Spleen (tissue), 11 donors: ENCODE measurements at regions not wholly inside any gene's neighbourhood (a gene's known extent, or its start where the extent isn't known, plus 50 kb on each side); places are given as distances from the start of the nearest gene placed in this dataset.

Experiments used
- DNase-seq: peaks from one replicate; pipeline ENCODE4 v3.0.0-alpha.2; 2020
- H3K27ac ChIP-seq, 8 donors: fragments of 200-600 bp; sonication (generic) in 7 of 8; 1 replicate in 4 of 8; 2 replicates in 4 of 8; pipeline versions ENCODE4 v1.5.0 to v1.8.0; 2016 to 2021; ENCODE audit warnings: inconsistent platforms in 4 of 8, mild to moderate bottlenecking in 4 of 8, moderate library complexity in 1 of 8
- H3K27me3 ChIP-seq, 7 donors: fragments of 200-600 bp; sonication (generic) in 6 of 7; replicated peaks in 1 of 7; 1 replicate in 4 of 7; 2 replicates in 3 of 7; pipeline versions ENCODE4 v1.5.0 to v1.8.0; 2016 to 2021; ENCODE audit warnings: inconsistent platforms in 3 of 7, mild to moderate bottlenecking in 1 of 7
- H3K36me3 ChIP-seq, 6 donors: fragments of 200-600 bp; sonication (generic) in 5 of 6; 1 replicate in 4 of 6; 2 replicates in 2 of 6; pipeline versions ENCODE4 v1.5.0 to v1.8.0; 2016 to 2021; ENCODE audit warnings: inconsistent platforms in 2 of 6
- H3K4me1 ChIP-seq, 6 donors: fragments of 200-600 bp; sonication (generic) in 5 of 6; 1 replicate in 3 of 6; 2 replicates in 3 of 6; pipeline versions ENCODE4 v1.5.0 to v1.8.0; 2016 to 2021; ENCODE audit warnings: inconsistent platforms in 3 of 6
- H3K4me3 ChIP-seq, 8 donors: fragments of 200-600 bp; sonication (generic) in 7 of 8; 1 replicate in 4 of 8; 2 replicates in 4 of 8; pipeline versions ENCODE4 v1.5.0 to v1.8.0; 2016 to 2021; ENCODE audit warnings: inconsistent platforms in 4 of 8, mild to moderate bottlenecking in 4 of 8, moderate library complexity in 2 of 8
- H3K9me3 ChIP-seq, 8 donors: fragments of 200-600 bp; sonication (generic) in 7 of 8; 1 replicate in 4 of 8; 2 replicates in 4 of 8; pipeline versions ENCODE4 v1.5.0 to v1.8.0; 2016 to 2021; ENCODE audit warnings: inconsistent platforms in 4 of 8
- CTCF ChIP-seq, 11 experiments: fragments of 200-600 bp in 7 of 11; fragments of 450-650 bp in 4 of 11; sonication (generic) in 4 of 11; IDR thresholded peaks in 8 of 11; conservative IDR thresholded peaks in 3 of 11; 1 replicate in 7 of 11; 2 replicates in 4 of 11; pipeline versions ENCODE4 v1.4.0 to v1.8.0; 2016 to 2021; ENCODE audit warnings: antibody characterized with exemption in 11 of 11, inconsistent platforms in 4 of 11, mild to moderate bottlenecking in 1 of 11
- POLR2A ChIP-seq, 3 donors: fragments of 450-650 bp; IDR thresholded peaks; one replicate each; pipeline ENCODE4 v1.5.1; 2017; ENCODE audit warnings: antibody characterized with exemption in 3 of 3, mild to moderate bottlenecking in 1 of 3
- POLR2AphosphoS5 ChIP-seq, 3 donors: sonication (generic); formaldehyde crosslinking; IDR thresholded peaks; one replicate each; pipeline ENCODE4 v1.5.1; 2017; ENCODE audit warnings: antibody characterized with exemption in 3 of 3
- WGBS, 5 donors: extraction: QIAGEN DNeasy Blood & Tissue Kit in 3 of 5; methylation state at CpG; one replicate each; pipeline versions ENCODE4 v1.1.5 to v1.1.7; 2013 to 2018; 5-methylcytosine and 5-hydroxymethylcytosine counted together
- intact Hi-C: fragments of 100-400 bp; cut with DNase I; formaldehyde crosslinking; loops from one replicate; pipeline ENCODE4 v1.15.0; 2023; ENCODE audit warnings: low total_unique reads
- donor health status: healthy with polysubstance abuse.
- donor health status: DM: no; HTN: no; CAD: no; lungs with moderate emphysema.
- donor health status: DM: no; HTN: no; CAD: no.
- donor health status: Bipolar disorder and iron deficiency.
- donor health status: healthy.
- donor health status: DM: no; HTN: no; CAD: no.
- donor health status: DM: yes; HTN: yes; CAD: no.

GRCh38 chr6:130771741-130772140, 55.5 kb upstream of the SMLR1 start:
- WGBS, 5 donors = 75 to 87% (median 79%) methylated on average over 3 of the region's 3 CpGs
- no peaks in the 10 kb centered on the region for H3K27me3 ChIP-seq
- H3K27ac ChIP-seq = no peak overlapping the region
- DNase-seq = no peak
- peaks cover 0 to 2% (median 0%) of the 10 kb centered on the region in 6 donors for H3K4me1 ChIP-seq
- TF ChIP-seq POLR2AphosphoS5 (IDR thresholded peaks at IDR 0.05) = no peak
- no peak for TF ChIP-seq CTCF (IDR thresholded peaks at IDR 0.05 in 8 of 11, conservative IDR thresholded peaks at IDR 0.05 in 3 of 11)
- no peak for TF ChIP-seq POLR2A (IDR thresholded peaks at IDR 0.05)
- no peak overlapping the region for H3K4me3 ChIP-seq
- no peaks in the 10 kb centered on the region for H3K36me3 ChIP-seq
- H3K9me3 ChIP-seq = no peaks in the 10 kb centered on the region
- intact Hi-C loops = no loop called here

- intact Hi-C loops = no loop called here
- no peaks in the 10 kb centered on the region for H3K9me3 ChIP-seq
- WGBS, 5 donors = 73 to 88% (median 86%) methylated on average over 3 of the region's 3 CpGs
- H3K27ac ChIP-seq = no peak overlapping the region
- DNase-seq = no peak
- H3K27me3 ChIP-seq = no peaks in the 10 kb centered on the region
- H3K4me1 ChIP-seq = peaks cover 0 to 3% (median 0%) of the 10 kb centered on the region in 6 donors
- no peaks in the 10 kb centered on the region for H3K36me3 ChIP-seq
- TF ChIP-seq CTCF (IDR thresholded peaks at IDR 0.05 in 8 of 11, conservative IDR thresholded peaks at IDR 0.05 in 3 of 11) = no peak
- no peak for TF ChIP-seq POLR2AphosphoS5 (IDR thresholded peaks at IDR 0.05)
- TF ChIP-seq POLR2A (IDR thresholded peaks at IDR 0.05) = no peak
- H3K4me3 ChIP-seq = no peak overlapping the region
Measured at GRCh38 chr6:130773860-130774259, 53.3 kb upstream of the SMLR1 start.

- Histone ChIP-seq H3K4me3 (no peak overlapping the region), H3K27ac (no peak overlapping the region), H3K4me1 (peaks cover 0 to 3% (median 0%) of the 10 kb centered on the region in 6 donors), H3K36me3 (no peaks in the 10 kb centered on the region), H3K27me3 (no peaks in the 10 kb centered on the region), H3K9me3 (no peaks in the 10 kb centered on the region)
- intact Hi-C loops = no loop called here
- TF ChIP-seq POLR2A (IDR thresholded peaks at IDR 0.05) (no peak), CTCF (IDR thresholded peaks at IDR 0.05 in 8 of 11, conservative IDR thresholded peaks at IDR 0.05 in 3 of 11) (no peak), POLR2AphosphoS5 (IDR thresholded peaks at IDR 0.05) (no peak)
- DNase-seq = no peak
- 39 to 75% (median 55%) methylated on average over 3 of the region's 3 CpGs for WGBS, 5 donors
Measured at GRCh38 chr6:130775411-130776012, 51.7 kb upstream of the SMLR1 start.

- Histone ChIP-seq H3K4me3 (no peak overlapping the region), H3K9me3 (no peaks in the 10 kb centered on the region), H3K27me3 (no peaks in the 10 kb centered on the region), H3K27ac (no peak overlapping the region), H3K36me3 (no peaks in the 10 kb centered on the region), H3K4me1 (peaks cover 0 to 3% (median 0%) of the 10 kb centered on the region in 6 donors)
- 17 to 31% (median 25%) methylated on average over 3 of the region's 3 CpGs for WGBS, 5 donors
- no peak for DNase-seq
- intact Hi-C loops = no loop called here
- no peak for TF ChIP-seq CTCF (IDR thresholded peaks at IDR 0.05 in 8 of 11, conservative IDR thresholded peaks at IDR 0.05 in 3 of 11)
- TF ChIP-seq POLR2AphosphoS5 (IDR thresholded peaks at IDR 0.05) = no peak
Measured at GRCh38 chr6:130776287-130776925, 50.8 kb upstream of the SMLR1 start.
